ENCODE measurements at regions not wholly inside any gene's neighbourhood (a gene's known extent, or its start where the extent isn't known, plus 50 kb on each side); places are given as distances from the start of the nearest gene placed in this dataset.
"Not testable (repeated sequence)": the region's sequence is repeated elsewhere in the genome, so short reads cannot be mapped to it uniquely, and the experiment has no call there.

- DNase-seq, result no peak
Measured at GRCh38 chr5:17326600-17327037, 109.2 kb downstream of the BASP1 start.

- DNase-seq, result no peak
Measured at GRCh38 chr5:17327048-17327625, 109.7 kb downstream of the BASP1 start.

DNA sequence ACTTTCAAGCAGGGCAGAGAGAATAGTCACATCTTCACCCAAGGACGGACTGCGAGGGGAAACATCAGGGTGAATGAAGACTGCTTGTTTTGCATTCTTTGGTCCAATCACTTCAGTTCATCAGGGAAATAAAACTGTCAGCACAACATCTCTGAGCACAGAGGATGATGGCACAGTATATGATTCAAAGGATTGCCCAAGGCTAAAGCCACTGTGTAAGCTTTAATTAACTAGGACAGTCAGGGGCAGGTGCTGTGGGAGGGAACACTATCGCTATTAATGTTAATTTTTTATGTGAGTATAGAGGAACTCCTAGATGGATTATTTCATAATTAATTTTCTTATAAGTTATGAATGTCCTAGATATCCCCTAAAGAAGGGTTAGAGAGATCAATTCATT, 112.1 kb downstream of the BASP1 start:
- DNase-seq, result no peak

DNA sequence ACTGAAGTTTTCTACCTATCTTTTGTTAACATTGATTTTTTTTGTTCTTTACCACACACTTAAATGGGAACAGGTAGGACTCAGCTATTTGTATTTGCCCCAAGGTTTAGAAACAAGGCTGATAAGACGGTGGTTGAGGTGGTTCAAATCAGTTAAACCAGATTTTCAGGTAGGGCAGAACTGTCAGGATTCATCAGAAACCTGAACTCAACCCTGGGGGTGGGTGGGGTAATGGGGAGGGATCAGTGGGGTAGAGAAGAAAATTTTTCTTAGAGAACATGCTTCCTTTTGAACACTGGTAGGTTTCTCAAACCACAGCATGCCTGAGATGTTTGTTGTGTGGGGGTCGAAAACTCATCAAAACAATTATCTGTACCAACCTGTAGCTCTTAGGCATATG, 113.0 kb downstream of the BASP1 start:
- DNase-seq, result no peak

DNA sequence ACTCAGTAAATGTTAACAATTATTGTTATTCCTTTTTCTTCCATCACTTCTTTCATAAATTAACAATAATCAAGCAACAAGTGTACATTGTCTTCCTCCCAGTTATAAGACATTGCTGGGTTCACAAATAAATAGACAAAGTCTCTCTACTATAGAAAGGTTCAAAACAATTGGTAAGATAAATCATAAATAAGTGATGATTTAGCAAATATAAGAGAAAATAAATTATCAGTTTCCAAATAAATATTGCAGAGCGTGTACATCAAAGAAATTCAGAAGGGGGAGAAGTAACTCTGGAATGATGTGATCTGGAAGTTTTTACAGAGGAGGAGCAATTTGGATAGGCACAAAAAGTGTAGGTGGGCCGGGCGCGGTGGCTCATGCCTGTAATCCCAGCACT, 114.2 kb downstream of the BASP1 start:
- no peak for DNase-seq

DNA sequence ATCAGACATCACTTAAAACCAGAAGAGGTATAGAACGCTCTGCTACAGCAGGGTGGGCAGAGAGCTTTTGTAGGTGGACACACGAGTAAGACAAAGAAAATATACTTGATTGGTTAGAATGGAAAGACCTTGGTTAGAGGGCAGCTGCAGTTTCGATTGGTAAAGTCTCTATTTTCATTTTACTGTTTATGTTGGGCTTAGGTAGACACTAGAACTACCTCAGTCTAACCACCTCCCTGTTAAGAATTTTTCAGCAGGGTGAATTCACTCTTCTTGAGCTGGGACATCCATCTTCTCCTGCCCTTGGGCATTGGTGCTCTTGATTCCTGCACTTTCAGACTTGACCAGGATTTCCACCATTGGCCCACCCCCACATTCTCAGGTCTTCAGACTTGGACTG, 116.3 kb downstream of the BASP1 start:
- DNase-seq, result no peak

GRCh38 chr5:17336054-17336453, 118.6 kb downstream of the BASP1 start:
- no peak for DNase-seq

- not testable (repeated sequence) for DNase-seq
Measured at GRCh38 chr5:17336723-17337122, 119.3 kb downstream of the BASP1 start.

GRCh38 chr5:17339841-17340240, 122.4 kb downstream of the BASP1 start:
- no peak for DNase-seq

GRCh38 chr5:17340379-17340778, 122.9 kb downstream of the BASP1 start:
- DNase-seq, result no peak

DNA sequence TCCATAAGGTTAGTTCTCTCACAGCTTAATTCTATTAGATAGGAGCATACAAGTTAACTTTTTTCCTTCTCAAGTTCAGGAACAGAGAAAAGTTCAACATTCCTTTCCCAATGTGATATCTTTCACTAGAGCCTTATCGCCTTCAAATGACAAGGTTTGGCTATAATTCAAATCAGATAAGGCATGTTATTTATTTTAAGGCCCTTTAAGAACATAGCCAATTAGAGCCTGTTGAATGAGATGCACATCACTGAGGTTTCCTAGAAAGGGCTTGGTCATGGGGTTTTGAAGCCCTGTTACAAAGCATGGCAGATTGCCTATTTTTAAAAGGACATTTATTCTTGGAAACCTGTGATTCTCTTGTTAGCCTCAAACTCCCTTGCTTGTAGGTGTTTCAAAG, 123.4 kb downstream of the BASP1 start:
- DNase-seq, result no peak

- DNase-seq, result no peak
Measured at GRCh38 chr5:17343675-17344074, 126.2 kb downstream of the BASP1 start.

GRCh38 chr5:17346811-17347210, 129.4 kb downstream of the BASP1 start:
- DNase-seq, result no peak

DNA sequence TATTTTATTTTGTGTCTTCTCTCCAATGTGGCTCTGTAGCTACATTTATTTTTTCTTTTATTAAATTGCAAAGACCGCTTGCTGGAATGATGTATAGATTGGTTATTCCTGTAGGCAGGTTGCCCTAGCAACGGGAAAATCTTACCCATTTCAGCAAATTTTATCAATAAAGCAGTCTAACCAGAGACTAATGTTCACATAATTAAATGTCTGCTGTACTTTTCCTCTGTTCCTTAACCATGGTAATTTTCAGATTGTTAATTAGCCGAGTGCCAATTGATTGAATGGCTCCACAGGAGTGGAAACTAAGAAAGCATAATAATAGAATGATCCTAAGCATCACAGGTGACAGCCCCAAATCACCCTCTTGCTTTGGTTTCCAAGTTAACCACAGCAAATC, 134.8 kb downstream of the BASP1 start:
- no peak for DNase-seq

GRCh38 chr5:17354265-17354664, 136.8 kb downstream of the BASP1 start:
- no peak for DNase-seq

- DNase-seq, result no peak
Measured at GRCh38 chr5:17355586-17356346, 138.3 kb downstream of the BASP1 start.

- no peak for DNase-seq
Measured at GRCh38 chr5:17356551-17356950, 139.1 kb downstream of the BASP1 start.

- no peak for DNase-seq
Measured at GRCh38 chr5:17357504-17357903, 140.1 kb downstream of the BASP1 start.

DNA sequence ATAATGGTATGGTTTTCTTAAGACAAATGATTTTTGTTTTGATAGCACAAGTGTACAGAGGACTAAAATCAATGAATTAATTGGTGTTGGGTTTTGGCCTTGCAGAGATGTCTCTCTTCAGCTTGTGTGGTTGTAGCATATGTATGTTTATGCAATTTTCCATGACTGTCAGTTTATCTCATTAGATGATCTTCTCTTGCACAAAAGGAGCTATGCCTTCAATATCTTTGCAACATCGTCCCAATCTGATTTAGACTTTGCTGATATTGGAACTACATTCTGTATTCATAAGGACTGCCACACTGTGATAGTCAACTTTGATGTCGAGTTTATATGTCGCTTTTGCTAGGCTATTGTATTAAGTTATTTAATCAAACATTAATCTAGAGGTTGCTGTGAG, 140.0 kb upstream of the TAF11L2 start:
- no peak for DNase-seq

DNA sequence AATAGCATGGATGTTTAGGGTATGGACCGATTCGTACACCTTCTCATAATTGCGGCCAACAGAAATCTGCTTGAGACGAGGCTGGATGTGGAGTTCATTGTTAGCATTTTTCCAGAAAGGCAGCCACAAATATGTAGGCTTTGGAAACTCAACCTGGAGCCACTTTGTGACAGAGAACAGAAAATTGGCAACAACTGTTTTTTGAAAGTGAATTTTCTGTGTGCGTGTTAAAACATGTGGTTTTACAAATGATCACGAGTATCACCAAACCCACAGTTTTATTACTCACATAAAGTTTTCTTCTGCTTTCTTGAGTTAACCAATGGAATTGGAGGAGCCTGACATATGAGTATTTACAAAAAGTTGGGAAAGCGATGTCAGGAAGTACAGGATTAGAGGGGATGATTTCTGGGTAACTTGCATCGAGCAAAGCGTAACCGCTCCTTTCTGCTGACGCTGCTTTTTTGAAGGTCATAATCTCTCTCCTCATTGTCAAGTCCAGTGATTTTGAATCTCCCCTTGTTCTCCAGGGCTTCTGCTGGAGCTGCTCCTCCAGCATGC, 138.5 kb upstream of the TAF11L2 start:
- DNase-seq, result no peak

- DNase-seq, result no peak
Measured at GRCh38 chr5:17360879-17361278, 137.2 kb upstream of the TAF11L2 start.

- no peak for DNase-seq
Measured at GRCh38 chr5:17361331-17361730, 136.7 kb upstream of the TAF11L2 start.

- DNase-seq, result no peak
Measured at GRCh38 chr5:17364987-17365810, 132.8 kb upstream of the TAF11L2 start.

GRCh38 chr5:17365811-17366138, 132.3 kb upstream of the TAF11L2 start:
- DNase-seq, result no peak
